ENCODE measurements at regions not wholly inside any gene's neighbourhood (a gene's known extent, or its start where the extent isn't known, plus 50 kb on each side); places are given as distances from the start of the nearest gene placed in this dataset.

- TF ChIP-seq POLR2A (IDR thresholded peaks at IDR 0.05) (no peak), POLR2AphosphoS5 (IDR thresholded peaks at IDR 0.05) (no peak)
- TF ChIP-seq, protein P1, sequence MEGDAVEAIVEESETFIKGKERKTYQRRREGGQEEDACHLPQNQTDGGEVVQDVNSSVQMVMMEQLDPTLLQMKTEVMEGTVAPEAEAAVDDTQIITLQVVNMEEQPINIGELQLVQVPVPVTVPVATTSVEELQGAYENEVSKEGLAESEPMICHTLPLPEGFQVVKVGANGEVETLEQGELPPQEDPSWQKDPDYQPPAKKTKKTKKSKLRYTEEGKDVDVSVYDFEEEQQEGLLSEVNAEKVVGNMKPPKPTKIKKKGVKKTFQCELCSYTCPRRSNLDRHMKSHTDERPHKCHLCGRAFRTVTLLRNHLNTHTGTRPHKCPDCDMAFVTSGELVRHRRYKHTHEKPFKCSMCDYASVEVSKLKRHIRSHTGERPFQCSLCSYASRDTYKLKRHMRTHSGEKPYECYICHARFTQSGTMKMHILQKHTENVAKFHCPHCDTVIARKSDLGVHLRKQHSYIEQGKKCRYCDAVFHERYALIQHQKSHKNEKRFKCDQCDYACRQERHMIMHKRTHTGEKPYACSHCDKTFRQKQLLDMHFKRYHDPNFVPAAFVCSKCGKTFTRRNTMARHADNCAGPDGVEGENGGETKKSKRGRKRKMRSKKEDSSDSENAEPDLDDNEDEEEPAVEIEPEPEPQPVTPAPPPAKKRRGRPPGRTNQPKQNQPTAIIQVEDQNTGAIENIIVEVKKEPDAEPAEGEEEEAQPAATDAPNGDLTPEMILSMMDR (IDR thresholded peaks at IDR 0.05): no peak
Measured at GRCh38 chr12:23446746-23447145, 502.7 kb downstream of the SOX5 start.

Data from breast epithelium (tissue), 3 donors.